ENCODE measurements at regions not wholly inside any gene's neighbourhood (a gene's known extent, or its start where the extent isn't known, plus 50 kb on each side); places are given as distances from the start of the nearest gene placed in this dataset.

- intact Hi-C loops (cut with micrococcal nuclease) = no loop called here
- Mint-ChIP-seq H3K4me3 (no peak overlapping the region), H3K27me3 (peaks cover 1% of the 10 kb centered on the region), H3K9me3 (no peaks in the 10 kb centered on the region), H3K36me3 (no peaks in the 10 kb centered on the region), H3K4me1 (ENCODE audit: low read depth) (no peaks in the 10 kb centered on the region), H3K27ac (no peak overlapping the region)
- CTCF ChIA-PET = no interaction called here
- POLR2A ChIA-PET = no interaction called here
- no peak for DNase-seq
Observed at GRCh38 chr2:71790226-71791060, 337.1 kb downstream of the DYSF start.

- Mint-ChIP-seq H3K9me3 (no peaks in the 10 kb centered on the region), H3K36me3 (no peaks in the 10 kb centered on the region), H3K27ac (no peak overlapping the region), H3K4me1 (ENCODE audit: low read depth) (no peaks in the 10 kb centered on the region), H3K27me3 (peaks cover 1% of the 10 kb centered on the region), H3K4me3 (no peak overlapping the region)
- CTCF ChIA-PET = no interaction called here
- DNase-seq = no peak
- POLR2A ChIA-PET = no interaction called here
- intact Hi-C loops (cut with micrococcal nuclease) = no loop called here
Observed at GRCh38 chr2:71789556-71790204, 336.3 kb downstream of the DYSF start.

- H3K9me3 Mint-ChIP-seq = no peaks in the 10 kb centered on the region
- no peak for DNase-seq
- H3K27ac Mint-ChIP-seq = no peak overlapping the region
- H3K4me3 Mint-ChIP-seq = no peak overlapping the region
- ChIA-PET POLR2A (no interaction called here), CTCF (no interaction called here)
- no peaks in the 10 kb centered on the region for H3K36me3 Mint-ChIP-seq
- no peaks in the 10 kb centered on the region for H3K4me1 Mint-ChIP-seq (ENCODE audit: low read depth)
- intact Hi-C loops (cut with micrococcal nuclease) = no loop called here
- peaks cover 1% of the 10 kb centered on the region for H3K27me3 Mint-ChIP-seq
Observed at GRCh38 chr2:71788601-71789240, 335.4 kb downstream of the DYSF start.

GRCh38 chr2:71788186-71788525, 334.8 kb downstream of the DYSF start:
- ChIA-PET POLR2A (no interaction called here), CTCF (interaction anchor here (1.4 kb wide), 1 partner anchor 10 kb away, joined by 4 read pairs; no protein-coding TSS in a partner anchor)
- H3K36me3 Mint-ChIP-seq = no peaks in the 10 kb centered on the region
- DNase-seq = no peak
- peaks cover 1% of the 10 kb centered on the region for H3K27me3 Mint-ChIP-seq
- H3K9me3 Mint-ChIP-seq = no peaks in the 10 kb centered on the region
- no peak overlapping the region for H3K27ac Mint-ChIP-seq
- H3K4me1 Mint-ChIP-seq (ENCODE audit: low read depth) = no peaks in the 10 kb centered on the region
- intact Hi-C loops (cut with micrococcal nuclease) = no loop called here
- no peak overlapping the region for H3K4me3 Mint-ChIP-seq

GRCh38 chr2:71787476-71788185, 334.3 kb downstream of the DYSF start:
- no peaks in the 10 kb centered on the region for H3K4me1 Mint-ChIP-seq (ENCODE audit: low read depth)
- no peak overlapping the region for H3K27ac Mint-ChIP-seq
- no peaks in the 10 kb centered on the region for H3K36me3 Mint-ChIP-seq
- DNase-seq = no peak
- ChIA-PET CTCF (interaction anchor here (0.7 to 1.4 kb wide), 2 partner anchors 9 to 10 kb away, joined by 3 to 4 read pairs; no protein-coding TSS in a partner anchor), POLR2A (no interaction called here)
- intact Hi-C loops (cut with micrococcal nuclease) = no loop called here
- peaks cover 1% of the 10 kb centered on the region for H3K27me3 Mint-ChIP-seq
- H3K9me3 Mint-ChIP-seq = no peaks in the 10 kb centered on the region
- no peak overlapping the region for H3K4me3 Mint-ChIP-seq

- H3K9me3 Mint-ChIP-seq = no peaks in the 10 kb centered on the region
- H3K4me3 Mint-ChIP-seq = no peak overlapping the region
- H3K36me3 Mint-ChIP-seq = no peaks in the 10 kb centered on the region
- no peak overlapping the region for H3K27ac Mint-ChIP-seq
- intact Hi-C loops (cut with micrococcal nuclease) = no loop called here
- POLR2A ChIA-PET = no interaction called here
- CTCF ChIA-PET = interaction anchor here (0.7 to 1.4 kb wide), 2 partner anchors 8 to 11 kb away, joined by 3 to 4 read pairs; no protein-coding TSS in a partner anchor
- no peaks in the 10 kb centered on the region for H3K4me1 Mint-ChIP-seq (ENCODE audit: low read depth)
- peaks cover 1% of the 10 kb centered on the region for H3K27me3 Mint-ChIP-seq
- DNase-seq = no peak
Observed at GRCh38 chr2:71787108-71787415, 333.7 kb downstream of the DYSF start.

- Mint-ChIP-seq H3K36me3 (no peaks in the 10 kb centered on the region), H3K27me3 (peaks cover 1% of the 10 kb centered on the region), H3K27ac (no peak overlapping the region), H3K4me1 (ENCODE audit: low read depth) (no peaks in the 10 kb centered on the region), H3K4me3 (no peak overlapping the region), H3K9me3 (no peaks in the 10 kb centered on the region)
- ChIA-PET CTCF (interaction anchor here (0.7 kb wide), 1 partner anchor 8 kb away, joined by 3 read pairs; no protein-coding TSS in a partner anchor), POLR2A (no interaction called here)
- intact Hi-C loops (cut with micrococcal nuclease) = no loop called here
- no peak for DNase-seq
Observed at GRCh38 chr2:71786291-71787107, 333.1 kb downstream of the DYSF start.

- ChIA-PET POLR2A (no interaction called here), CTCF (no interaction called here)
- no peaks in the 10 kb centered on the region for H3K9me3 Mint-ChIP-seq
Observed at GRCh38 chr2:71785516-71785981, 332.2 kb downstream of the DYSF start.

GRCh38 chr2:71784734-71785511, 331.6 kb downstream of the DYSF start:
- Mint-ChIP-seq H3K4me3 (no peak overlapping the region), H3K36me3 (no peaks in the 10 kb centered on the region), H3K4me1 (ENCODE audit: low read depth) (no peaks in the 10 kb centered on the region), H3K9me3 (no peaks in the 10 kb centered on the region), H3K27ac (no peak overlapping the region), H3K27me3 (peaks cover 3% of the 10 kb centered on the region)
- no peak for DNase-seq
- intact Hi-C loops (cut with micrococcal nuclease) = no loop called here
- ChIA-PET CTCF (no interaction called here), POLR2A (no interaction called here)

More at GRCh38 chr2:71785516-71785981, 332.2 kb downstream of the DYSF start:
- no peak for DNase-seq
- H3K4me1 Mint-ChIP-seq (ENCODE audit: low read depth) = no peaks in the 10 kb centered on the region
- intact Hi-C loops (cut with micrococcal nuclease) = no loop called here
- peaks cover 3% of the 10 kb centered on the region for H3K27me3 Mint-ChIP-seq
- H3K27ac Mint-ChIP-seq = no peak overlapping the region
- H3K36me3 Mint-ChIP-seq = no peaks in the 10 kb centered on the region
- H3K4me3 Mint-ChIP-seq = no peak overlapping the region

GRCh38 chr2:71783815-71784214, 330.5 kb downstream of the DYSF start:
- intact Hi-C loops (cut with micrococcal nuclease) = no loop called here
- H3K36me3 Mint-ChIP-seq = no peaks in the 10 kb centered on the region
- CTCF ChIA-PET = no interaction called here

GRCh38 chr2:71783215-71783614, 329.9 kb downstream of the DYSF start:
- Mint-ChIP-seq H3K4me1 (ENCODE audit: low read depth) (no peaks in the 10 kb centered on the region), H3K27me3 (peaks cover 3% of the 10 kb centered on the region), H3K9me3 (no peaks in the 10 kb centered on the region), H3K4me3 (no peak overlapping the region), H3K27ac (no peak overlapping the region), H3K36me3 (no peaks in the 10 kb centered on the region)
- POLR2A ChIA-PET = no interaction called here
- DNase-seq = no peak
- CTCF ChIA-PET = no interaction called here
- intact Hi-C loops (cut with micrococcal nuclease) = no loop called here

More at GRCh38 chr2:71783815-71784214, 330.5 kb downstream of the DYSF start:
- POLR2A ChIA-PET = no interaction called here
- Mint-ChIP-seq H3K9me3 (no peaks in the 10 kb centered on the region), H3K4me1 (ENCODE audit: low read depth) (no peaks in the 10 kb centered on the region), H3K27me3 (peaks cover 3% of the 10 kb centered on the region), H3K27ac (no peak overlapping the region), H3K4me3 (no peak overlapping the region)
- DNase-seq = no peak

Measured in activated CD4-positive, alpha-beta memory T cell treated with anti-CD3 and anti-CD28 coated beads for 36 hours (primary cell).